Naive thymus-derived CD4-positive, alpha-beta T cell (primary cell): ENCODE measurements at regions not wholly inside any gene's neighbourhood (a gene's known extent, or its start where the extent isn't known, plus 50 kb on each side); places are given as distances from the start of the nearest gene placed in this dataset.

Experiments used
- ATAC-seq: fragments of 150-1000 bp; cut with Tn5 transposase; 2 replicates; pipeline ENCODE4 v1.10.0; 2021; ENCODE audit warnings: mild to moderate bottlenecking, moderate library complexity
- CTCF ChIA-PET: fragments of 350-600 bp; sonication (Branson Sonifier 250); formaldehyde crosslinking; loops from one replicate; lab custom pipeline; 2021; ENCODE audit warnings: antibody characterized with exemption; lab: Charles Lee
- POLR2A ChIA-PET: fragments of 350-600 bp; sonication (Branson Sonifier 250); formaldehyde crosslinking; loops from one replicate; lab custom pipeline; 2021; ENCODE audit warnings: antibody characterized with exemption, inconsistent platforms; lab: Charles Lee
- DNase-seq, 9 donors: peaks; one replicate each; pipeline versions ENCODE4 v3.0.0 to v3.0.0-alpha.2; 2020 to 2022; ENCODE audit warnings: mixed read lengths in 1 of 9
- H3K27ac ChIP-seq: one replicate; pipeline ENCODE4 v1.7.0; 2013; ENCODE audit warnings: mild to moderate bottlenecking, low read depth, low read length, moderate library complexity
- H3K27me3 ChIP-seq, 2 donors: one replicate each; pipeline ENCODE4 v1.7.0; 2013; ENCODE audit warnings: low read length in 2 of 2, mild to moderate bottlenecking in 2 of 2, moderate library complexity in 2 of 2; ENCODE audit not compliant: control insufficient read depth in 2 of 2, insufficient read depth in 2 of 2
- H3K36me3 ChIP-seq, 3 experiments: 1 replicate in 2 of 3; 2 replicates in 1 of 3; pipeline ENCODE4 v1.7.0; 2013; ENCODE audit warnings: low read length in 3 of 3, mild to moderate bottlenecking in 3 of 3, moderate library complexity in 1 of 3; ENCODE audit not compliant: insufficient read depth in 3 of 3, control insufficient read depth in 2 of 3
- H3K4me1 ChIP-seq, 2 donors: one replicate each; pipeline ENCODE4 v1.7.0; 2013; ENCODE audit warnings: low read length in 2 of 2, mild to moderate bottlenecking in 2 of 2, moderate library complexity in 1 of 2; ENCODE audit not compliant: control insufficient read depth in 2 of 2, insufficient read depth in 2 of 2
- H3K4me3 ChIP-seq: 2 replicates; pipeline ENCODE4 v1.7.0; 2013; ENCODE audit warnings: mild to moderate bottlenecking, low read length
- H3K9me3 ChIP-seq, 3 experiments: 1 replicate in 2 of 3; 2 replicates in 1 of 3; pipeline ENCODE4 v1.7.0; 2013; ENCODE audit warnings: low read length in 3 of 3; ENCODE audit not compliant: control insufficient read depth in 2 of 3
- H3K27ac Mint-ChIP-seq, 9 donors: one replicate each; pipeline ENCODE4 v1.8.0; 2020 to 2022; ENCODE audit warnings: mixed read lengths in 9 of 9, mild to moderate bottlenecking in 8 of 9, moderate library complexity in 5 of 9, inconsistent platforms in 2 of 9
- H3K27me3 Mint-ChIP-seq, 5 donors: one replicate each; pipeline ENCODE4 v1.8.0; 2021 to 2022; ENCODE audit warnings: mixed read lengths in 5 of 5, mild to moderate bottlenecking in 1 of 5
- H3K36me3 Mint-ChIP-seq, 5 donors: one replicate each; pipeline ENCODE4 v1.8.0; 2020 to 2022; ENCODE audit warnings: mixed read lengths in 5 of 5, mild to moderate bottlenecking in 3 of 5, inconsistent platforms in 1 of 5
- H3K4me1 Mint-ChIP-seq, 7 donors: one replicate each; pipeline ENCODE4 v1.8.0; 2020 to 2022; ENCODE audit warnings: mixed read lengths in 7 of 7, mild to moderate bottlenecking in 3 of 7, inconsistent platforms in 1 of 7
- H3K4me3 Mint-ChIP-seq, 10 donors: one replicate each; pipeline ENCODE4 v1.8.0; 2020 to 2022; ENCODE audit warnings: mild to moderate bottlenecking in 10 of 10, mixed read lengths in 10 of 10, moderate library complexity in 6 of 10, inconsistent platforms in 2 of 10
- H3K9me3 Mint-ChIP-seq, 11 donors: one replicate each; pipeline ENCODE4 v1.8.0; 2020 to 2022; ENCODE audit warnings: mixed read lengths in 11 of 11, mild to moderate bottlenecking in 4 of 11, inconsistent platforms in 1 of 11, moderate library complexity in 1 of 11
- intact Hi-C, 2 donors: fragments of 100-400 bp; cut with micrococcal nuclease; formaldehyde crosslinking; loops; one replicate each; pipeline ENCODE4 v1.15.1; 2023

- peaks cover 0 to 8% (median 1%) of the 10 kb centered on the region in 5 donors for H3K36me3 Mint-ChIP-seq
- intact Hi-C loops, result no loop called here
- ChIA-PET POLR2A (no interaction called here), CTCF (no interaction called here)
- H3K27me3 ChIP-seq, result no peaks in the 10 kb centered on the region
- no peaks in the 10 kb centered on the region for H3K4me1 ChIP-seq
- H3K36me3 ChIP-seq, result no peaks in the 10 kb centered on the region
- H3K27ac Mint-ChIP-seq, result no peak overlapping the region
- H3K4me1 Mint-ChIP-seq, result no peaks in the 10 kb centered on the region
- no peak overlapping the region for H3K27ac ChIP-seq
- H3K4me3 Mint-ChIP-seq, result no peak overlapping the region
- H3K9me3 ChIP-seq, result no peaks in the 10 kb centered on the region
- peaks cover 0 to 9% (median 0%) of the 10 kb centered on the region in 5 donors for H3K27me3 Mint-ChIP-seq
- no peak for ATAC-seq
- no peak for DNase-seq
- peaks cover 5 to 35% (median 19%) of the 10 kb centered on the region in 11 donors for H3K9me3 Mint-ChIP-seq
- H3K4me3 ChIP-seq, result no peak overlapping the region
These were observed 289.1 kb upstream of the ISX start for GRCh38 chr22:34776817-34777216.

GRCh38 chr22:34781681-34782080 is 284.3 kb upstream of the ISX start:
- H3K27me3 Mint-ChIP-seq, result peaks cover 0 to 18% (median 5%) of the 10 kb centered on the region in 5 donors
- POLR2A ChIA-PET, result no interaction called here
- intact Hi-C loops, result loop anchor here in 1 of 2 donors (10.0 kb wide), 1 partner anchor 57 kb away; no protein-coding TSS in a partner anchor
- H3K36me3 Mint-ChIP-seq, result peaks cover 0 to 3% (median under 1%) of the 10 kb centered on the region in 5 donors
- CTCF ChIA-PET, result no interaction called here
- peaks cover 5 to 38% (median 17%) of the 10 kb centered on the region in 11 donors for H3K9me3 Mint-ChIP-seq
- no peaks in the 10 kb centered on the region for H3K36me3 ChIP-seq
- ATAC-seq (no peak), DNase-seq (no peak)
- H3K27ac Mint-ChIP-seq, result no peak overlapping the region
- no peaks in the 10 kb centered on the region for H3K9me3 ChIP-seq
- H3K27me3 ChIP-seq, result no peaks in the 10 kb centered on the region
- no peak overlapping the region for H3K4me3 Mint-ChIP-seq
- no peaks in the 10 kb centered on the region for H3K4me1 ChIP-seq
- no peak overlapping the region for H3K4me3 ChIP-seq
- H3K27ac ChIP-seq, result no peak overlapping the region
- H3K4me1 Mint-ChIP-seq, result no peaks in the 10 kb centered on the region

DNA sequence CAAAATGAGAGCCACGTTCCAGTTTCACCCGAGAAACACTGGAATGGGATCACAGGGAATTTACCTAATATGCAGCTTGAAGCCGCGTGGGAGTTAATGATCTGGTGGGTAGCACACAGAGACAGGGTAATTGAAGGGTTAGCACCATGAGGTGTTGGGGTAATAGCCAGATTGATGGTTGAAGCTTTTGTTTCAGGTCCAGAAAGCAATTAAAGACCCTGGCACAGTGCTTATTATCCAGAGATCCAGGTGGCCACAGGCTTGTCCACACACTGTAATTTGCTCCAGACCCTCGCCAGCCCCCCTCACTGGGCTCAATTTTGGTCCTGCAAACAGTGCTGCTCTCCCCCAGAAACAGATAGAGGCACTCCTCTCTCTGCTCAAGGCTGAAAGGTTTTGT is 282.5 kb upstream of the ISX start:
- DNase-seq (no peak), ATAC-seq (no peak)
- H3K9me3 Mint-ChIP-seq, result peaks cover 2 to 36% (median 9%) of the 10 kb centered on the region in 11 donors
- H3K4me1 ChIP-seq, result no peaks in the 10 kb centered on the region
- CTCF ChIA-PET, result no interaction called here
- no peak overlapping the region for H3K4me3 ChIP-seq
- H3K27ac Mint-ChIP-seq, result no peak overlapping the region
- intact Hi-C loops, result loop anchor here in 1 of 2 donors (10.0 kb wide), 1 partner anchor 59 kb away; no protein-coding TSS in a partner anchor
- H3K9me3 ChIP-seq, result no peaks in the 10 kb centered on the region
- no peaks in the 10 kb centered on the region for H3K4me1 Mint-ChIP-seq
- H3K27ac ChIP-seq, result no peak overlapping the region
- peaks cover 0 to 23% (median 5%) of the 10 kb centered on the region in 5 donors for H3K27me3 Mint-ChIP-seq
- H3K36me3 Mint-ChIP-seq, result peaks cover 0 to 3% (median 0%) of the 10 kb centered on the region in 5 donors
- H3K36me3 ChIP-seq, result no peaks in the 10 kb centered on the region
- POLR2A ChIA-PET, result no interaction called here
- no peaks in the 10 kb centered on the region for H3K27me3 ChIP-seq
- no peak overlapping the region for H3K4me3 Mint-ChIP-seq

- Histone ChIP-seq H3K4me3 (no peak overlapping the region), H3K4me1 (no peaks in the 10 kb centered on the region), H3K9me3 (no peaks in the 10 kb centered on the region), H3K27ac (no peak overlapping the region), H3K36me3 (no peaks in the 10 kb centered on the region), H3K27me3 (no peaks in the 10 kb centered on the region)
- intact Hi-C loops, result loop anchor here in 1 of 2 donors (10.0 kb wide), 1 partner anchor 59 kb away; no protein-coding TSS in a partner anchor
- DNase-seq (no peak), ATAC-seq (no peak)
- Mint-ChIP-seq H3K27ac (no peak overlapping the region), H3K4me3 (no peak overlapping the region), H3K27me3 (peaks cover 0 to 23% (median 5%) of the 10 kb centered on the region in 5 donors), H3K36me3 (no peaks in the 10 kb centered on the region), H3K4me1 (no peaks in the 10 kb centered on the region), H3K9me3 (peaks cover 2 to 33% (median 9%) of the 10 kb centered on the region in 11 donors)
- ChIA-PET POLR2A (no interaction called here), CTCF (no interaction called here)
These were observed 281.9 kb upstream of the ISX start for GRCh38 chr22:34784056-34784455.

DNA sequence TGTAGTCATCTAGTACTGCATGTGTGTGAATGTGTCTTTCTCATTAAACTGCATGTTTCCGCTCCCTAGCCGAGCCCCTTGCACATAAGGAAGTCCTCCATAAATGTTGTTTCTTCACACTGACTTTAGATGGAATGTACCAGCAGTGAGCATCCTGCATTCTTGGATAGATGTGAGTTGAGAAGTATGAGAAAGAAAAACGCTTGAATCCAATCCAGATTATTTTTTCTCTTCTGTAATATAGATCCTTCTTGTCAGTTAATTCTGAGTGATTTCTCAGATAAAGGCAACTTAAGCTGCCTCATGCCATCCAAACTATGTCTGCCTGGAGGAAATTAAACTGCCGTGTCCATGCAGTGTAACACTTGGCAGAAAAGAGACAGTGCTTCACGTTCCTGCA is 268.1 kb upstream of the ISX start:
- peaks cover 0 to 12% (median 0%) of the 10 kb centered on the region in 11 donors for H3K9me3 Mint-ChIP-seq

DNA sequence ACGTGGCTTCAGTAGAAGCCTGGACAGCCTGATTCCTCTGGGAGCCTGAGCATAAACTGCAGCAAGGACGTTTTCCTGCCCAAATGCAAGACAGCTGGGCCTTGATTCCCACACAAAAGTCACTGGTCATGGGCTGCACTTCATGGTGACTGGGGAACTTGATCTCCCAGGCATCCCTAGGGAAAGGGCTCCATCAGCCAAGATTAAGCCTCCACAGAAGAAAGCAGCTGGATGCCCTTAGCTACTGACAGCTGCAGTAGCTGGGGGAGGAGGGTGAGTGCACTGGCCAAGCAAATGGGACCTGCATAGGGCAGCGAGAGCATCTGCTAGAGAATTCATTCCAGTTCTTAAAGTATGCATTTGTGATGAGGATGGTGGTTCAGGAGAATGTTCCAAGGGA is 267.4 kb upstream of the ISX start:
- no peaks in the 10 kb centered on the region for H3K36me3 ChIP-seq
- DNase-seq, result no peak
- peaks cover 0 to 36% (median 6%) of the 10 kb centered on the region in 5 donors for H3K27me3 Mint-ChIP-seq
- intact Hi-C loops, result no loop called here
- POLR2A ChIA-PET, result no interaction called here
- ATAC-seq, result no peak
- H3K9me3 Mint-ChIP-seq, result peaks cover 0 to 12% (median 0%) of the 10 kb centered on the region in 11 donors
- CTCF ChIA-PET, result no interaction called here
- H3K27ac ChIP-seq, result no peak overlapping the region
- H3K4me3 Mint-ChIP-seq, result no peak overlapping the region
- H3K36me3 Mint-ChIP-seq, result no peaks in the 10 kb centered on the region
- H3K4me3 ChIP-seq, result no peak overlapping the region
- no peaks in the 10 kb centered on the region for H3K4me1 Mint-ChIP-seq
- H3K9me3 ChIP-seq, result no peaks in the 10 kb centered on the region
- H3K27me3 ChIP-seq, result no peaks in the 10 kb centered on the region
- no peak overlapping the region for H3K27ac Mint-ChIP-seq
- no peaks in the 10 kb centered on the region for H3K4me1 ChIP-seq

More for the DNA sequence above, 268.1 kb upstream of the ISX start:
- Histone ChIP-seq H3K4me1 (no peaks in the 10 kb centered on the region), H3K27ac (no peak overlapping the region), H3K4me3 (no peak overlapping the region), H3K36me3 (no peaks in the 10 kb centered on the region), H3K27me3 (no peaks in the 10 kb centered on the region), H3K9me3 (no peaks in the 10 kb centered on the region)
- Mint-ChIP-seq H3K4me3 (no peak overlapping the region), H3K4me1 (peaks cover 0 to 1% (median 0%) of the 10 kb centered on the region in 7 donors), H3K27me3 (peaks cover 0 to 33% (median 6%) of the 10 kb centered on the region in 5 donors), H3K27ac (no peak overlapping the region), H3K36me3 (no peaks in the 10 kb centered on the region)
- POLR2A ChIA-PET, result no interaction called here
- DNase-seq (no peak), ATAC-seq (no peak)
- intact Hi-C loops, result no loop called here
- CTCF ChIA-PET, result no interaction called here

DNA sequence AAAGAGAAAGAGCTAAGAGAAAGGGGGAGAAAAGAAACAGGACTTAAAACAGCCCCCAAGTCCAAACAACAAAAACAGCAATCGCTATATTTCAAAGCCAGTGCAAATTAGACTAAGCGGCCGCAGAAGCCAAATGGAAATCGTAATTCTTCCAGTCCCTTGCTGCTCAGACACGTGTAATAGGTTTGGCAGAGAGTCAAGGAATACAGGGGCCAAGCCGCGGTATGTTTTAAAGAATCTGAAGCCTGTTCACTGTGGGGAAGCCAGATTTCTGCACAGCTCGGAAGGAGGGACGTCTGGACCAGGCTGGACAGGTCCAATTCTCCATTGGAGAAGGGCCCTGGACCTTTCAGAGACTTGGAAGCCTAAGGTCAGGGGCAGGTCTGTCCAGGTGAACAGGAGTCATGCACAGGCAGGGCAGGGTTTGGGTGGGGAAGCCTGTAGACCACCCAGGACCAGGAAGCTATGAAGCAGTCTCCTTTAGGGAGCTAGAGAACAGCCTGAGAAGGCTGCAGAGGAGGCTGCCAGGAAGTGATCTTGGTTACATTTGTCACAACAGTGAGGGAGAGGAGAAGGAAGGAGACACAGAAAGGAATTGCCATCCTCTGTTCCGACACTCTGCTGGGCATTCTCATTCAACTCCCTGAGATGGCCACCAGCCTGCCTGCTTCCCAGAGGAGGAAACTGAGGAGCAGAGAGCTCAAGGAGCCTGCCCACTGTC is 265.5 kb upstream of the ISX start:
- ChIA-PET POLR2A (no interaction called here), CTCF (no interaction called here)

More for the DNA sequence above, 265.5 kb upstream of the ISX start:
- Mint-ChIP-seq H3K27ac (no peak overlapping the region), H3K9me3 (peaks cover 0 to 9% (median 0%) of the 10 kb centered on the region in 11 donors), H3K4me1 (no peaks in the 10 kb centered on the region), H3K27me3 (peaks cover 0 to 38% (median 6%) of the 10 kb centered on the region in 5 donors), H3K36me3 (no peaks in the 10 kb centered on the region), H3K4me3 (no peak overlapping the region)
- DNase-seq (no peak), ATAC-seq (no peak)
- no peaks in the 10 kb centered on the region for H3K27me3 ChIP-seq
- intact Hi-C loops, result no loop called here
- H3K4me1 ChIP-seq, result no peaks in the 10 kb centered on the region
- H3K4me3 ChIP-seq, result no peak overlapping the region
- H3K36me3 ChIP-seq, result no peaks in the 10 kb centered on the region
- no peak overlapping the region for H3K27ac ChIP-seq
- no peaks in the 10 kb centered on the region for H3K9me3 ChIP-seq
